Keratinocyte (primary cell): ENCODE measurements at regions not wholly inside any gene's neighbourhood (a gene's known extent, or its start where the extent isn't known, plus 50 kb on each side); places are given as distances from the start of the nearest gene placed in this dataset.

ENCODE experiments used
- DNase-seq: peaks from one replicate; pipeline ENCODE4 v3.0.0-alpha.2; 2011; ENCODE audit warnings: low read depth, missing footprints, low spot score
- FAIRE-seq: peaks from 2 replicates; lab custom pipeline; 2011; peaks lifted over from hg19 to GRCh38; lab: Jason Lieb, UNC
- H2AFZ ChIP-seq: 2 replicates; pipeline ENCODE4 v1.6.0; 2012; ENCODE audit warnings: low read length, control low read depth, inconsistent platforms; ENCODE audit not compliant: control insufficient read depth
- H3K27ac ChIP-seq: 2 replicates; pipeline ENCODE4 v1.5.1; 2011; ENCODE audit warnings: low read length; ENCODE audit not compliant: control insufficient read depth, insufficient read depth
- H3K27me3 ChIP-seq: 3 replicates; pipeline ENCODE4 v1.6.0; 2011; ENCODE audit warnings: low read length; ENCODE audit not compliant: control insufficient read depth, insufficient read depth; ENCODE audit errors: extremely low read depth
- H3K36me3 ChIP-seq, 2 experiments: 2 replicates in 1 of 2; 3 replicates in 1 of 2; pipeline ENCODE4 v1.5.1; 2011; ENCODE audit warnings: low read length in 2 of 2, mild to moderate bottlenecking in 1 of 2; ENCODE audit not compliant: control insufficient read depth in 2 of 2, insufficient read depth in 2 of 2; ENCODE audit errors: extremely low read depth in 1 of 2
- H3K4me1 ChIP-seq: 3 replicates; pipeline ENCODE4 v1.5.1; 2011; ENCODE audit warnings: low read length; ENCODE audit not compliant: control insufficient read depth, insufficient read depth; ENCODE audit errors: extremely low read depth
- H3K4me2 ChIP-seq: 3 replicates; pipeline ENCODE4 v1.6.0; 2011; ENCODE audit warnings: low read depth, low read length; ENCODE audit not compliant: control insufficient read depth, insufficient read depth; ENCODE audit errors: extremely low read depth
- H3K4me3 ChIP-seq, 3 experiments: fragments of 200-600 bp in 1 of 3; sonication (generic) in 1 of 3; 2 replicates in 2 of 3; 3 replicates in 1 of 3; pipeline ENCODE4 v1.5.1; 2011 to 2016; ENCODE audit warnings: low read length in 3 of 3, mild to moderate bottlenecking in 3 of 3, control low read depth in 2 of 3, inconsistent platforms in 1 of 3, low read depth in 1 of 3, mixed read lengths in 1 of 3, mixed run types in 1 of 3, moderate library complexity in 1 of 3; ENCODE audit not compliant: control insufficient read depth in 2 of 3, insufficient read depth in 2 of 3; ENCODE audit errors: extremely low read depth in 1 of 3
- H3K79me2 ChIP-seq: 2 replicates; pipeline ENCODE4 v1.6.0; 2012; ENCODE audit warnings: low read length; ENCODE audit not compliant: control insufficient read depth, insufficient read depth
- H3K9ac ChIP-seq: 3 replicates; pipeline ENCODE4 v1.6.0; 2011; ENCODE audit warnings: low read length; ENCODE audit not compliant: control insufficient read depth, insufficient read depth; ENCODE audit errors: extremely low read depth
- H3K9me1 ChIP-seq: 3 replicates; pipeline ENCODE4 v1.6.0; 2011; ENCODE audit warnings: low read length; ENCODE audit not compliant: control insufficient read depth, insufficient read depth; ENCODE audit errors: extremely low read depth
- H3K9me3 ChIP-seq: 2 replicates; pipeline ENCODE4 v1.5.1; 2012; ENCODE audit warnings: low read depth, low read length; ENCODE audit not compliant: control insufficient read depth
- H4K20me1 ChIP-seq: 3 replicates; pipeline ENCODE4 v1.6.0; 2011; ENCODE audit warnings: low read length; ENCODE audit not compliant: control insufficient read depth, insufficient read depth; ENCODE audit errors: extremely low read depth
- CTCF ChIP-seq, 3 experiments: IDR thresholded peaks in 1 of 3; conservative IDR thresholded peaks in 1 of 3; optimal IDR thresholded peaks in 1 of 3; 2 replicates in 2 of 3; 3 replicates in 1 of 3; pipeline versions ENCODE3 to v1.5.1; 2011; ENCODE audit warnings: low read length in 3 of 3, mild to moderate bottlenecking in 3 of 3, moderate library complexity in 2 of 3, control low read depth in 1 of 3, inconsistent platforms in 1 of 3; ENCODE audit not compliant: insufficient read depth in 2 of 3; ENCODE audit errors: extremely low read depth in 1 of 3
- EZH2 ChIP-seq: IDR thresholded peaks from one replicate; pipeline ENCODE4 v1.6.1; 2012; ENCODE audit warnings: inconsistent platforms, mild to moderate bottlenecking, low read length, moderate library complexity
- dilution Hi-C: fragments of 300-500 bp; cut with MboI; formaldehyde crosslinking; loops from one replicate; pipeline ENCODE4 v1.7.0; 2020; ENCODE audit warnings: low sequenced_read_pairs; ENCODE audit not compliant: extremely low pct_ligation_motif_present

DNA sequence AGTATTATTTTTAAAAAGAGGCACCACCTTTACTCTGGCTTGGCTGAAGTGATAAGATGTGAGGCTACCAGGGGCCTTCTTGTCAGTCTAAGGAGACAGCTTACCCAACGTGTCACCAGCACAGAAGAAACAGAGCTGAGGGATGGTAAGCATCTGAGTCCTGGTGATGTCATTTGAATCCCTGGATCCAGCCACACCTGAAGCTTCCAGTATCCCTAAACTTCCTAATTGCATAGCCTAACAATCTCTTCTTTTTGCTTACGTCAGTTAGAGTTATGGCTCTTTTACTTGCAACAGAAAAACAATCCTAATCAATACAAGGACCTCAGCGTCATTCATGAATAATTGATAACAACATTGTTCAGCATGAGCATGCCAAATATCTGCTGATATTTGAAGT is 436.6 kb downstream of the SHISA9 start:
- FAIRE-seq (no peak), DNase-seq (no peak)
- Histone ChIP-seq H2AFZ (no peak overlapping the region), H3K27me3 (no peaks in the 10 kb centered on the region), H3K9me3 (no peaks in the 10 kb centered on the region), H3K4me2 (no peak overlapping the region), H3K4me3 (no peak overlapping the region), H3K9ac (no peak overlapping the region), H3K36me3 (no peaks in the 10 kb centered on the region), H3K27ac (no peak overlapping the region), H4K20me1 (no peaks in the 10 kb centered on the region), H3K79me2 (no peaks in the 10 kb centered on the region), H3K4me1 (no peaks in the 10 kb centered on the region), H3K9me1 (no peaks in the 10 kb centered on the region)
- dilution Hi-C loops = no loop called here
- no peak for TF ChIP-seq CTCF (optimal IDR thresholded peaks at IDR 0.05 in 1 of 3, IDR thresholded peaks at IDR 0.05 in 1 of 3, conservative IDR thresholded peaks at IDR 0.05 in 1 of 3; ENCODE audit: extremely low read depth in 1 of 3, insufficient read depth in 2 of 3, low read length in 3 of 3)
- TF ChIP-seq EZH2 = no peak

DNA sequence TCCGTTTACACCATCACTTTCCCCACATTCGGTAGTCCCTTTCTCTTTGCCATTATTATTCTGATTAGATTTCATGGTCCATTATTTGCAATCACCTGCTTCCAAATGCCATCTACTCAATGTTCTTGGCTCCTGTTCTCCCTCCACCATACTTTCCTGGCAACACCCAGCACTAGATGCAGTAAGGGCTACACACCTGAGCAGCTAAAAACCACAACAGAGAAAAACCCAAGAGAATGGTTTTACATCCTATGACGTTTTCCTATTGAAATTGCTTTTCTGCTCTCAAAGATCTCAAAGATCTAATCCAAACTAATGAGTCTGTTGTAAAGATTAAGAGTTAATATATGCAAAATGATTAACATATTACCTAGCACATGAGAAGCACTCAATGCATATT is 441.3 kb downstream of the SHISA9 start:
- Histone ChIP-seq H4K20me1 (no peaks in the 10 kb centered on the region), H3K4me1 (no peaks in the 10 kb centered on the region), H3K79me2 (no peaks in the 10 kb centered on the region), H3K27ac (no peak overlapping the region), H3K4me2 (no peak overlapping the region), H3K27me3 (no peaks in the 10 kb centered on the region), H3K4me3 (no peak overlapping the region), H2AFZ (no peak overlapping the region), H3K36me3 (no peaks in the 10 kb centered on the region), H3K9me3 (no peaks in the 10 kb centered on the region), H3K9me1 (no peaks in the 10 kb centered on the region), H3K9ac (no peak overlapping the region)
- FAIRE-seq = no peak
- dilution Hi-C loops = no loop called here
- TF ChIP-seq EZH2 (no peak), CTCF (optimal IDR thresholded peaks at IDR 0.05 in 1 of 3, IDR thresholded peaks at IDR 0.05 in 1 of 3, conservative IDR thresholded peaks at IDR 0.05 in 1 of 3; ENCODE audit: extremely low read depth in 1 of 3, insufficient read depth in 2 of 3, low read length in 3 of 3) (no peak)
- no peak for DNase-seq
